ENCODE measurements at regions not wholly inside any gene's neighbourhood (a gene's known extent, or its start where the extent isn't known, plus 50 kb on each side); places are given as distances from the start of the nearest gene placed in this dataset.
A peak's percentile ranks its signal among the peaks of the same experiment; 100 is the strongest.
"Not testable (repeated sequence)": the region's sequence is repeated elsewhere in the genome, so short reads cannot be mapped to it uniquely, and the experiment has no call there.

DNA sequence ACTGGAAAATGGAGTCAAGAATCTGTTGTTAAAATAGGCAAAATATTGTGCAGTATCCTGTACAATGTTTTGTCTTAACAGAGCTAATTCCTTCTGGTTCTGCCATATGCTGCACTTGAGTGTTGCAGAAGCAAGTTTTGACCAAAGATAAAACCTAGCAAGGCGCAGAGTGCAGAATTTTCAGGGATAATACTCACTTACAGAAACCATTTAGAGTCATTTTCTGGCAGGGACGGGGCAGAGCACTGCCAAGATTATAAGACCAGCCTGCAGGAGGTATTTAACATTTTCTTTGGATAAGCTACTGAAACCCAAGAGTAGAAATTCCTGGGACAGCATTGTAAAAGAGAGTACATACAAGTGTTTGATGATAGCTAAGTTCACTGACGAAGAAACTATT, 159.5 kb upstream of the EDNRB start:
- DNase-seq (ENCODE audit: low spot score): no peak

GRCh38 chr13:78067290-78067689, 148.7 kb upstream of the EDNRB start:
- no peak for DNase-seq (ENCODE audit: low spot score)

GRCh38 chr13:78065141-78065540, 146.5 kb upstream of the EDNRB start:
- no peak for DNase-seq (ENCODE audit: low spot score)

GRCh38 chr13:78061806-78062205, 143.2 kb upstream of the EDNRB start:
- DNase-seq (ENCODE audit: low spot score): no peak

DNA sequence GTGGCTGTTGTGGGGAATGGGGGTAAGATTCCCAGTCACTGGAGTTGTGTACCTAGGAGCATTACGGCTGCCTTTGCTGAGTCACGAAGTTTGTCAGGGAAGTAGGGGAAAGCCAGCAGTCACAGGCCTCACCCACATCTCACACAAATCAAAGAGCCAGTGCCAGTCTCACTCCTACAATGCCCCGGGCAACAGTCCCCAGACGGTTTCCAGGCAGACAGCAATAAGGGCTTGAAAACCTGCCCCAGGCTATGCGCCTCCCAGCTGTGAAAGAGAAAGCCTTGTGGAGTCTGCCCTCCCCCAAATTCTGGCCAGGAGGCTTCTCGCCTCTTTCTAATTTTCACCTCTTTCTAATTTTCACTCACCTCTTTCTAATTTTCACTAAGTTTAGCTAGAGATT, 142.3 kb upstream of the EDNRB start:
- DNase-seq (ENCODE audit: low spot score): no peak

DNA sequence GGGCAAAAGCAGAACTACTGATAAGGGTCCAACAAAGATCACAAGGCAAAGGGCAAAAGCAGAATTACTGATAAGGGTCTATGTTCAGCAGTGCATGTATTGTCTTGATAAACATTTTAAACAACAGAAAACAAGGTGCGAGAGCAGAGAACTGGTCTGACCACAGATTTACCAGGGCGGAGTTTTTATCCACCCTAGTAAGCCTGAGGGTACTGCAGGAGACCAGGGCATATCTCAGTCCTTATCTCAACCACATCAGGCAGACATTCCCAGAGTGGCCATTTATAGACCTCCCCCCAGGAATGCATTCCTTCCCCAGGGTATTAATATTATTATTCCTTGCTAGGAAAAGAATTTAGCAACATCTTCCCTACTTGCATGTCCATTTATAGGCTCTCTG, 138.2 kb upstream of the EDNRB start:
- DNase-seq (ENCODE audit: low spot score): not testable (repeated sequence)

- DNase-seq (ENCODE audit: low spot score): no peak
Measured at GRCh38 chr13:78054157-78054556, 135.5 kb upstream of the EDNRB start.

GRCh38 chr13:78047151-78047550, 128.5 kb upstream of the EDNRB start:
- DNase-seq (ENCODE audit: low spot score): no peak

- DNase-seq (ENCODE audit: low spot score): no peak
Measured at GRCh38 chr13:78046331-78046730, 127.7 kb upstream of the EDNRB start.

DNA sequence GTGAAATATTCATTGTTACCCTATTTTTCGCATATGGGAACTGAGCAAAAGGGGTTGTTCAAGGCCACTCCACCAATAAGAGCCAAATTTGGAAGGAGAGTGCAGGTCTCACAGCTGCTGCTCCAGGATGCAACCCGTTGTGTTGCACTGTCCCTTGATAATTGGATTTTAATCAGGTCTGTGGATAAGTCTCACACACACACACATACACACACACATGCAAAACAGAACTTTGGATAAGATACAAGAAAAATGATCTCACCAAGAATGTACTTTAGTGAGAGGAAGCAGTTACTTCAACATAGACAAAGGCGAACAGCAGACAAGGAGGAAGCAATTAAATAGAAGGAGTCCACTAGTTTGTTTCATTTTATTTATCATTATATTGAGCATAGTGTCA, 127.3 kb upstream of the EDNRB start:
- no peak for DNase-seq (ENCODE audit: low spot score)

DNA sequence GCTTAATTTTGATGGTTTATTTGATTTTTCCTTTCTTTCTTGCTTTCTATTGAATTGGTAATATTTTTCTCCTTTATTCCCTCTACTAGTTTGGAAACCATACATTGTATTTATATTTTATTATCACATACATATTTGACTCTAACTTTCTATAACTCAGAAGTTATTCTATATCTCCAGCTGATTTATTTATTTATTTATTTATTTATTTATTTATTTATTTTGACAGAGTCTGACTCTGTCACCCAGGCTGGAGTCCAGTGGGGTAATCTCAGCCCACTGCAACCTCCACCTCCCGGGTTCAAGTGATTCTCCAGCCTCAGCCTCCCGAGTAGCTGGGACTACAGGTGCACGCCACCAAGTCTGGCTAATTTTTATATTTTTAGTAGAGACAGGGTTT, 122.7 kb upstream of the EDNRB start:
- DNase-seq (ENCODE audit: low spot score): not testable (repeated sequence)

DNA sequence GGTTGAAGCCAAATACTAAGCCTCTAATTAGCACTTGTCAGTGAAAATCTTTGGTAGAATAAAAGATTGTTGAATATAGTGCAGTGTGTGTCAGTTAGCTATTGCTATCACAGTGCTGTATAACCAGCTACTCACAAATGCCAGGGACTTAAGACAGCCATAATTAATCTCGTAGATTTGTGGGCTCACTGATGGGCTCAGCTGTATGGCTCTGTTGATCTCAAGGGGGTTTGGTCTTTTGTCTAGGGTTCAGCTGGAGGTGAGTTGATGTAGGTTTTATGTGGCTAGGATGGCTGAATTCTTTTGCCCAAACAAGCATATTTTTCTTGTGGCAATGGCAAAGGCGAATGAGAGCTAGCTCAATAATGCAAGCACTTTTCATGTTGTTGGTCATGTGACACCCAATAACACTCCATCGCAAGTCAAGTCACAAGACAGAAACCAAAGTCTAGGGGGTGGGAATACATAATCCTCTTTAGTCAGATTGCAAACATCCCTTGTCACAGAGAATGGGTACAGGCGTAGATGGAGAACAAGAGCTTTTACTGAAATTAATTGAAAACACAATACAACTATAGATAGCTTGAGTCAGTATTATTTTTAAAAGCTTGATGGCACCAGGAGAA, 121.7 kb upstream of the EDNRB start:
- DNase-seq (ENCODE audit: low spot score): no peak

DNA sequence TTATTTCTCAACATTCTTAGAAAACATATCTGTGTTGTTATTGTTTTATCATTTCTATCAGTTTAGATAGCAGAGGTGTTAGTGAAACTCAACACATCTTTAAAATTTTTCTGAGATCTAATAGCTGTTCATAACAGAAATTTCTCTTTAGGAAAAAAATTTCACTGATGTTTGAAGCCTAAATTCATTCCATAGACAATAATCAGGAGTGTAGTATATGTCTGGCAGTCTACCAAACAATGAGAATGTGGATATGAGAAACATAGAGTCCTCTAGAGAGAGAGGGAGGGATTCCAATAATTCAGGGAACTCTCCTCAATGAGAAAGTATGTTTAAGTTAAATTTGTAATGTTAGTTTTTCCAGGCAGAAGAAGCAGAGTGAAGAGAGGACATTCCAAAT, 118.2 kb upstream of the EDNRB start:
- DNase-seq (ENCODE audit: low spot score): no peak

GRCh38 chr13:78035500-78035899, 116.9 kb upstream of the EDNRB start:
- no peak for DNase-seq (ENCODE audit: low spot score)

DNA sequence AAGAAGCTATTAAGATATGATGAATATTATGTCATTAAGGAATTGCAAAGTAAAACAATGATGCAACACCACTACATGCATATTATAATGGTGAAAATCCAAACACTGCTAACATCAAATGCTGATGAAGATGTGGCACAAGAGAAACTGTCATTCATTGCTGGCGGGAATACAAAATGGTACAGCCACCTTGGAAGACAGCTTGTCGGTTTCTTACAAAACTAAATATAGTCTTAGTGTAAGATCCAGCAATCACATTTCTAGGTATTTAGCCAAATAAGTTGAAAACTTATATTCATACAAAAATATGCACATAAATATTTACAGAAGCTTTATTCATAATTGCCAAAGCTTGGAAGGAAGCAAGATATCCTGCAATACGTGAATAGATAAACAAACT, 114.9 kb upstream of the EDNRB start:
- no peak for DNase-seq (ENCODE audit: low spot score)

- DNase-seq (ENCODE audit: low spot score): no peak
Measured at GRCh38 chr13:78032132-78032531, 113.5 kb upstream of the EDNRB start.

GRCh38 chr13:78030341-78030896, 111.8 kb upstream of the EDNRB start:
- no peak for DNase-seq (ENCODE audit: low spot score)

DNA sequence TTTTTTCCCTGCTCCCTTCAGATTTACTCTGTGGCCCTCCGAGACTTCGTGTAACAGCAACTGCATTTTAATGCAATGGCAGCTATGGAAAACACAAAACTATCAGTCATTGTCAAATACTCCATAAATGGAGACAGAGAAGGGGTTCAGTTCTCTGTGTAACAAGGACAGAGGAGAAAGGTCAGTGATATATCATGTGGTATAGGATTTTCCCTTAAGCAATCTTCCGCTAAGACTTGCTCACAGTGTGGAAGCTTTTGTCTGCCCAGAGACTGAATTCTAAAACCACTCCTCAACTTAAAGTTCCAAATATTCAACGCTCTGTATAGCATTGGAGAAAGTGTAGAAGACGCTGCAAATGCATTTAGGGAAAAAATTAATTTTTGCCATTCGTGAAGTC, 111.3 kb upstream of the EDNRB start:
- DNase-seq (ENCODE audit: low spot score): no peak

- DNase-seq (ENCODE audit: low spot score): no peak
Measured at GRCh38 chr13:78028960-78029359, 110.3 kb upstream of the EDNRB start.

DNA sequence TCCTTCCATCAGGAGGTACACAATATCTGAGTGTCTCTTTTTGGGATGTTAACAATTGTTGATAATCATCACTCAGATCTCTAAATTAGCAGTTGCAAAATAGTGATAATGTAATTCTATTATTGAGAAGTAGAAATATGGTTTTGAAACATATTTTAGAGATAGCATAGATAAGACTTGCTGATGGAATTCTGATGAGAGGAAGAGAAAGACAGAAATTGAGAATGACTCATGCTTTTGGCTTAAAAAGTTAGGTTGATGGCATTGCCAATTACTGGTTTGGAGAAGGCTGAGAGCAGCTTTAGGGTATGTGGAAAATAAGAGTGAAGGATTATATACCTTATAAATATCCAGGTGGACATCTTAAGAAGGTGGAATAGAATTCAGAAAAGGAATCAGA, 106.4 kb upstream of the EDNRB start:
- DNase-seq (ENCODE audit: low spot score): no peak

GRCh38 chr13:78022164-78022877, 103.7 kb upstream of the EDNRB start:
- DNase-seq (ENCODE audit: low spot score): no peak

DNA sequence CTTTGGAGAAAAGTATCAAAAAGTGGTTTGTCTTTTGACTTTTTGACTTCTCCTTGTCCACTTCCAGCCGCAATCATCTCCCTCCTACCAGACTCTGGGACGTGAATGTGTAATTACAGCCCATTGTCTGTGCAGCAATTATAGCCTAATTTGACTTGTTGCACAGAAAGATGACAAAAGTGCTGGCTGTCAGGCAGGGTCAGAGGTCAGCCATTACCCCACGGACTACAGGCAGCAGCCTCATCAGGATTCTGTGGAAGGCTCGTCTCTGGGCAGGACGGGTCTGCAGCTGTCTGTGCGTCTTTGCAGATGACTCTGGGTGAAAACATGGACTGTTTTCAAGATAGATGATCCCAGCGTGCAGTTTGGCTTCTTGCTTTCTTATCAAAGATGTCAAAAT, 102.2 kb upstream of the EDNRB start:
- DNase-seq (ENCODE audit: low spot score): peak; percentile 62

DNA sequence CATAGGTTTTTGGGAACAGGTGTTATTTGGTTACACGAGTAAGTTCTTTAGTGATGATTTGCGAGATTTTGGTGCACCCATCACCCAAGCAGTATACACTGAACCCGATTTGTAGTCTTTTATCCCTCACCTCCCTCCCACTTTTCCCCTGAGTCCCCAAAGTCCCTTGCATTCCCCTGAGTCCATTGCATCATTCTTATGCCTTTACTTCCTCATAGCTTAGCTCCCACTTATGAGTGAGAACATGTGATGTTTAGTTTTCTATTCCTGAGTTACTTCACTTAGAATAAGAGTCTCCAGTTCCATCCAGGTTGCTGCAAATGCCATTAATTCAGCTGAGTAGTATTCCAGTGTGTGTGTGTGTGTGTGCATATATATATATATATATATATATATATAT, 97.2 kb upstream of the EDNRB start:
- no peak for DNase-seq (ENCODE audit: low spot score)

GRCh38 chr13:78012046-78012445, 93.4 kb upstream of the EDNRB start:
- DNase-seq (ENCODE audit: low spot score): no peak

Data from ecto neural progenitor cell (in vitro differentiated cells).